OCI-LY1 (cell line): ENCODE measurements at regions not wholly inside any gene's neighbourhood (a gene's known extent, or its start where the extent isn't known, plus 50 kb on each side); places are given as distances from the start of the nearest gene placed in this dataset.

Experiments used
- CTCF ChIP-seq: fragments of 200-600 bp; sonication (generic), shearing (Covaris generic); IDR thresholded peaks from 2 replicates; pipeline ENCODE4 v1.5.1; 2017; ENCODE audit warnings: mild to moderate bottlenecking, antibody characterized with exemption, low read length, moderate library complexity, mixed read lengths
- EZH2 ChIP-seq: fragments of 200-600 bp; sonication (generic), shearing (Covaris generic); IDR thresholded peaks from 2 replicates; pipeline ENCODE4 v1.8.0; 2017; ENCODE audit warnings: borderline replicate concordance, mixed run types, mild to moderate bottlenecking, antibody characterized with exemption, low read length, moderate library complexity, mixed read lengths

- TF ChIP-seq CTCF = no peak
- TF ChIP-seq EZH2 = no peak
These were observed 86.4 kb upstream of the RGPD4 start for GRCh38 chr2:107740300-107740699.
